Stimulated activated CD8-positive, alpha-beta memory T cell treated with anti-CD3 and anti-CD28 coated beads, Interleukin-7, amount 100 ng/mL, for 24 hours (primary cell): ENCODE measurements at regions not wholly inside any gene's neighbourhood (a gene's known extent, or its start where the extent isn't known, plus 50 kb on each side); places are given as distances from the start of the nearest gene placed in this dataset.
"Not testable (repeated sequence)": the region's sequence is repeated elsewhere in the genome, so short reads cannot be mapped to it uniquely, and the experiment has no call there.

Experiments used
- DNase-seq: peaks from one replicate; pipeline ENCODE4 v3.0.0-alpha.2; 2020; ENCODE audit warnings: low read depth

DNA sequence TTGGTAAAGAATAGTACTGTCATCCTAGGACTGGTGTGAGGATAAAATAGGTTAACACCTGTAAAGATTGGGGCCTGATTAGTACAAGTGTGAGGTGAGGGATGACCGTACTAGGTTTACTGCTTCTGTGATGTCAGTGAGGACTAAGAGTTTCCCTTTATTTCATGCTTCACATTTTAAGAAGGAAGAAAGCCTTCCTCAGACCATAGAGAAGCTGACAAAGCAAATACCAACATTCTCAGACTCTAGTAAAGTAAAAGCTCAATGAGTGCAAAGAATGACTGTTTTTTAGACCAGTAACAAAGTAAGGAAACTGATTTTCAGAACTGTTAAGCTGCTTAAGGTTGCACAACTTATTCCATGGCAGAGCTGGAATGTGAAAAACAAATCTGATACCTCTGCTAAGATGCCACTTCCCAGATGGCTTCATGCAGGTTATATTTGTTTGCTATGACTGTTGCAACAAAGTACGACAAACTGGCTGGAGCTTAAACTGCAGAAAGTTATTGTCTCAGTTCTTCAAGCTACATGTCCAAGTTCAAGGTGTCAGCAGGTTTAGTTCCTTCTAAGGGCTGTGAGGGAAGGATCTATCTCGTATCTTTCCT is 354.9 kb downstream of the RSL24D1 start:
- no peak for DNase-seq

DNA sequence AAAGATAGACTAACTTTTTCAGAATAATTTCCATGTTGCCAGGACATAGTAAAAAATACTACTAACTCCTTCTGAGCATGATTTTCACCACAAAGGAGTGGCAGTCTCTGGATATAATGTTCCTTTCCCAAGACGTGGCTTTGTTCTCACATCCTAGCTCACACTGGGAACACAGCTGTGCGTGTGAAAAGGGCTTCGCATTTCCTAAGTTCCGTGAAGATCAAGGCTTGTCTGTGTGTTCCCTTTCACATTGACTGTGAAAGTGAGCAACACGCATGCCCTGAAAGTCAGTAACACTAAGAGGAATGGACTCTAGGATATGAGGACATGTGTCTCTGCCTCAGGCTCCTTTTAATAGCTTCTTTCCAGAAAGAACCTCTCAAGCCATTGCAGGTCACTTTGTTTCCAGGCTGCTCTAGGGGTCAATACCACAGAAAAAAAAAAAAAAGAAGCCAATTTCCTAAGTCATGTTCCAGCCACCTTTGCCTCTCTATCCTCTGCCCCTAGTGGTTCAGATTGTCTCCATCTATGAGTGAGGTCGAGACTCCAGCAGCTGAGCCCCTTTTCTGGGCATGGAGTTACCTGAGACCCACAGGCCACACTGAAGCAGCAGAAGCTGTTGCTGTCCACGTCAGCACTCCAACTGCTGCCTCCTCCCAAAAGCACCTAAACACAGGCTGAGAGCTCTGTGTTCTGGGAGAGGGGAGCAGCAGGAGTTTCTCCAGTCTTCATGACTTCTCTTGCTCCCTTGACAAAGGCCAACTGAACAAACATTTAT is 355.9 kb downstream of the RSL24D1 start:
- no peak for DNase-seq

DNA sequence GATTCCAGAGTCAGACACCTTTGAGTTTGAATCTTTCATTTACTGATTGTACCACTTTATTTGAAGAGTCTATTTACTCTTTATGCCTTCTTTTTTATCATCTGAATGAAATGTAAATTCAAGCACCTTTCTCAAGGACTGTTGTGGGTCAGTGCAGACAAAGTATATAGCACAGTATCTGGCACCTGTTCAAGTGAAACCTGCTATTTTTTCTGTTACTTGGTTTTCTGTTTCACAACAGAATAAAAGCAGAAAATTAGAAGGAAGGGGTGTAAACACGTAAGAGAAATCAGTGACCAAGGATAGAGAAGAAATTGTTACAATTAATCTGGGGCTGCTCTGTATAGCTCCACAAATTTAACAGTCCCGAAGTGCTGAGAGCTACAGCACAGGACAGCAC is 357.4 kb downstream of the RSL24D1 start:
- DNase-seq: no peak

DNA sequence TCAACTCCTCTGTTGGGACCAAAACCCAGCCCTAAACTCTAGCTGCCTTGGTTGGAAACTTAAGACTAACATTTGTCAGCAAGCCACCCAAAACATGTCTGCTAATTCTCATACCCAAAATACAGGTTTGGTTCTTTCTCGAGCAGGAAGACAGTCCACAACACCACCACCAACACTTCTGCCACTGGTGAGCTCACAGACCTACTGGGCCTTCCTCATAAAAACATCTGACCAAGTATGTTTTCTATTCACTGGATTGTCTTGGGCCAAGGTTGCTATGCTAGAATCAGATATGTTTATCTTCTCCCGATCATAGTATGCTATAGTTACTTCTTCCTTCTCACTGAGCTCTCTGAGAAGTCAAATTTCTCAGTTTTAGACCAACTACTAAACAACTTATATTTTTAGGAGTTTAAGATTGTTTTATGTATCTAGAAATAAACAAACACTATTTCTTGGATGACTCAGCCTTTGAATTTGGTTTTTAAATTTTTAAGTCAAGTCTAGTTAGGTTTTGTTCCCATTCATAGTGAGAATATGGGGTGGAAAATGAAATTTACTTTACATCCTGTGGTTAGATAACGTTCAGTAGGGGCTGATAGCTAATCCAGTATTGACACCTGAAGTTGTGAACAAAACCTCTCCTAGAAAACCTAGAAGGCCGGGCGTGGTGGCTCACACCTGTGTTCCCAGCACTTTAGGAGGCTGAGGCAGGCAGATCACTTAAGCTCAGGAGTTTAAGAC is 360.5 kb downstream of the RSL24D1 start:
- DNase-seq: no peak

DNA sequence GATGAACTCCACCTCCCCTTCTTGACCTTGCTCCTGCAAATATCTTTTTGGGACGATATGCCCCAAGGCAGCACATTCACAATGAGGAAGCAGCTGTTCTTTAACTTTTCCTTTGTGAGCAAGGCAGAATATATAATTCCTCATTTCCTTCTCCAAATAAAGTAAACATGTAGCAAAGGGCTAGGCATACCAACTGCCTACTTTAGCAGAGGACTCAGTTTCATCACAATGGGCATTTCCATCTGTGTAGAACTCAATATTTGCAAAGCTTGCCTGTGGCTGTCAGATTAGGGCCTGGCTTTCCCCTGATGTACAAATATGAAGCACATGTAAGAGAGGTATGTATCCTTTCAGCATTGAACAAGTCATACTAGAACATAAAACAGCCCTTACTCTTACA is 366.9 kb downstream of the RSL24D1 start:
- no peak for DNase-seq

DNA sequence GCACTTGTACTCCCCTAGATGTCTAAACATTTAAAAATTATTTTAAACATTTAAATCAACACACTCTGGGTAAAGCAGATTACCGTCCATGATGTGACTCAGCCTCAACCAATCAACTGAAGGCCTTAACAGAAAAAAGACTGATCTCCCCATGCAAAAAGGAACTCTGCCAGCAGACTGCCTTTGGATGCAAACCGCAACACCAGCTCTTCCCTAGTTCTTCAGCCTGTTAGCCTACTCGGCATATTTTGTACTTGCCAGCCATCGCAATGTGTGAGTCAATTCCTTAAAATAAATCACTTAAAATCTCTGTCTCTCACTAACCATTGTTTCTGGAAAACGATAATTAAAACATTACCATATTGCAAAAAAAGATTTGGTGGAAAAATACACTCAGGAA is 375.9 kb downstream of the RSL24D1 start:
- DNase-seq: no peak

DNA sequence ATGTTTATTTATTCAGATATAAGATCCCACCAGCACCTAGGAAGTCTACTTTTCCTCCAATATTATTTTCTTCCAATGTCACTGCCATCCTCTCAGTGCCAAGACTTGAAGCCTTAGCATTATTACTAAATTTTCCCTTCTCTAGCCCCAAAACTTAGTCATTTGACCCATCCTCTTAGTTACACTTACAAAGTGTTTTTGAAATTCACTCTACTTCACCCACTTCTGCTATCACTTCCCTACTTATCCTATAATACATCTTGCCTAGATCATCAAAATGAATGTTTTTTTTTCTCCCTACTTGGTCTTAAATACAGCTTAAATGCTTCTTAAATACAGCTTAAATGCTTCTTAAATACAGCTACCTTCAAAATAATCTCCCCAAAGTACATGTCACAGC is 376.6 kb downstream of the RSL24D1 start:
- no peak for DNase-seq

DNA sequence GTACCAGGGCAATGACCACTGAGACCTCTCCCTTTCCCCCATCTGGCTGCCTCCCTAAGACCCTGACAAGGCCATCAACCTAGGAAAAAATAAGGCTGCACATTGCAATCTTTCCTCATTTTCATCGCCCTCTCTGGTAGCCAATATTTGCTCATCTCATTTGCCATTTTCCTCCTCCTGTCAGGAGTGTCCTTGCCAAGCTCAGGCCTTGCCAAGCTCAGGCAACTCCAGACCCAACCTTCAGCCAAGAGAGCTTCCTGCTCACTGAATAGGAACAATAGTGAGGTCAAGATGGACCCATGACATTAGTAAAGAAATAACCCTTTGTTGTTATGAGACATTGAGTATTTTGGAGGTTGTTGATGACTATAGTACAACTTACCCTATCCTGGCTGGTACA is 380.3 kb downstream of the RSL24D1 start:
- DNase-seq: no peak

DNA sequence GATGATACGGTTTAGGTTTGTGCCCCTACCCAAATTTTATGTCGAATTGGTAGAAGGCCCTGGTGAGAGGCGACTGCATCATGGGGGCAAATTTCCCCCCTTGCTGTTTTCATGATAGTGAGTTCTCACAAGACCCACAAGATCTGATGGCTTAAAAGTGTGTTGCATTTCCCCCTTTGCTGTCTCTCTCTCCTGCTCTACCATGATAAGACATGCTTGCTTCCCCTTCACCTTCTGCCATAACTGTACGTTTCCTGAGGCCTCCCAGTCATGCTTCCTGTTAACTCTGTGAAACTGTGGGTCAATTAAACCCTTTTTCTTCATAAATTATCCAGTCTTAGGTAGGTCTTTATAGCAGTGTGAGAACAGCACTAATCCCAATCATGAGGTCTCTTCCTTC is 381.2 kb downstream of the RSL24D1 start:
- DNase-seq: no peak

DNA sequence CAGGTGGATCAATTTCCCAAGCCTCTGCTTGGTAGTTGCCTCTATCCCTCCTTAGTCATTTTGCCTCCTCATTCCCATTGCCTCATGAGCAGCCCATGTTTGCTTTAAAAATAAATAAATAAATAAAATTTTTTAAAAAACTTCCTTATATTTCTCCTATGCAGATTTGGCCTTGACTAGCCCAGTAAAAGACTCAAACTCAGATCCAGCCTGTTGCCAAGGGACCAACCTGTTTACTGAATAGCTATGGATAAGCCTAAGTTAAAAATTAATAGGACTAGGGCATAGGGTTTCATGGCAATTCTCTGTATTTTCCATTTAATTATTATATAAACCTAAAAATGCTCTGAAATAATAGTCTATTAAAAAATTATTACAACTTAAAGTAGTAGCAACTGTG is 384.4 kb downstream of the RSL24D1 start:
- no peak for DNase-seq

DNA sequence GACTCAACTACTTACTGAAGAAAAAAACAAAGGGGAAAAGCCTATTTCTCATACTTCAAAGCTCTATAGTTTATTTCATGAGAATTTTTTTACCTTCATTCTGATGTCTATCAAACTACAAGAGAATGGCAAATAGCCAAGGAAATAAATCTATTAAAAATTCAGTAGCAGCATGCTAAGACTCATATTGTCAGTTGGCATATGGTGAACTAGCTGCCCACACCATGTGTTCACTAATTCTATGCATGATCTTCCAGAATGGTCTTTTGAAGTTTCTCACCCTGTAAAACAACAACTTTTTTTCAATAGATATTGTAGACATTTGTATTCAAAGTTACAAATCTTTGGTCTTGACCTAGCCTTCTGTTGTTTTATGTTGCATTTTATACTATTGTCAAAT is 386.2 kb downstream of the RSL24D1 start:
- no peak for DNase-seq

DNA sequence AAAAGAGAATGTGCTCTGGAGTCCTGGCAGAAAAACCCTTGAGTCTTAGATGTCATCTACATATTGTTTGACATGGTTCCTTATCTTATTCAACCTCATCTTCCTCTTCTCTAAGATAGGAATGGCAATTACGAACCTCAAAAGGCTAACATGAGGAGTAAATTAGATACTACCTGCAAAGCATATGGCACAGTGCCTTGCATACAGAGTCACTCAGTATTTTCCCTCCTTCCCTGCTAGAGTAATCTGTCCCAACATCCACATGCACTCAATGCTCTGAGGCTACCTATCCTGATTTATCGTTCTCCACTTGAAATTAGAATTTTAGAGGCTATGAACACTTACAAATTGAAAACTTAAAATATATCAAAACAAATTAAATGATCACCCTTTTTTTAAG is 386.7 kb downstream of the RSL24D1 start:
- no peak for DNase-seq

DNA sequence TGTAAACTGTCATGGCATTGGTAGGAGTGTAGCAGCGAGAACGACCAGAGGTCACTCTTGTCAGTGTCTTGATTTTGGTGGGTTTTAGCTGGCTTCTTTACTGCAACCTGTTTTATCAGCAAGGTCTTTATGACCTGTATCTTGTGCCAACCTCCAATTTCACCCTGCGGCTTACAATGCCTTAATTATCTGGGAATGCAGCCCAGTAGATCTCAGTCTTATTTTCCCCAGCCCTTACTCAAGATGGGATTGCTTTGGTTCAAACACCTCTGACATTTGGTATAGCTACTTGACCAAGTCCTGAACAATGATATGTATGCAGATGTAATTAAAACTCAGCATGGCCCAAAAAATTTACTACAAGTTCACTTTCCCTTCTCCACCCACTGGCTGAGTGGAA is 388.4 kb downstream of the RSL24D1 start:
- no peak for DNase-seq

DNA sequence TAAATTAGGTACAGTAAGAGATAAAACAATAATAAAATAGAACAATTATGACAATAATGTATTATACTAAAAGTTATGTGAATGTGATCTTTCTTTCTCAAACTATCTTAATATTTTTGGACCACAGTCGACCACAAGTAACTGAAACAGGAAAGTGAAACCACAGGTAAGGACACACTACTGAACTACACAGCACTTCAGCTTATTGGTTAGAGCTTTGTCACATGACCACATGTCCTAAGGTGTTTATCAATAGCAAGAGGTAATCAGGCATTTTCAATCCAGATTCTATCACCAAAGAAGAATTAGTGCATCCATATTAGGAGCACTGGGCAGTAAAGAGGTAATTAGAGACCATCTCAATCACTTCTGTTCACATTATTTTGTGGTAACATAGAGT is 392.8 kb downstream of the RSL24D1 start:
- DNase-seq: no peak

DNA sequence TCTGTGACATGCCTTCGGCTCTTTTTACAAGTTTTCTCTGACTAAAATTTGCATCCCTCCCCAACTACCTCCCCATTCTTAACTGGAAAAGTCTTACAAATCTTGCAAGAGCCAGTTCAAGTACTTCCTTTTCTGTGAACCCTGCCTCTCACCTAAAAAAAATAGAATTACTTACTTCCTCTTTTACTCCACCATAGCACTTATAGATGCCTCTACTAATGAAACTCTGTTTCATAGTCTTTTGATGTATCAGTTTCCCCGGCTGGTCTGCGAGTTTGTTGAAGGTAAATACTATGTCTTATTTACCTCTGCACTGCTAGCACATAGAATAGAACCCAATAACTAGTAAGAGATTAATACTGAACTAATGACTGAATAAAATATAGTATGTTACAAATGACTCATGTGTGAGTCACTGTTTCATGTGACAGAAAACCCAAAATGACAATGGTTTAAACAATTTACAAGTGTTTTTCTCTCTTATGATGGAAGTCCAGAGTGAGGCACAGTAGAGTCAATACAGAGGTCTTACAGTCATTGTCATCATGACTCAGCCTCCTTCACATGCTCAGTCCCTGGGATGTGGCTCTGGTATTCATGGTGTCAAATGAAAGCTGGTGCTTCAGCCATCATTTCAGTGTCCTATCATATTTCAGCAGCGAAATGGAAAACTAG is 393.5 kb downstream of the RSL24D1 start:
- DNase-seq: no peak

DNA sequence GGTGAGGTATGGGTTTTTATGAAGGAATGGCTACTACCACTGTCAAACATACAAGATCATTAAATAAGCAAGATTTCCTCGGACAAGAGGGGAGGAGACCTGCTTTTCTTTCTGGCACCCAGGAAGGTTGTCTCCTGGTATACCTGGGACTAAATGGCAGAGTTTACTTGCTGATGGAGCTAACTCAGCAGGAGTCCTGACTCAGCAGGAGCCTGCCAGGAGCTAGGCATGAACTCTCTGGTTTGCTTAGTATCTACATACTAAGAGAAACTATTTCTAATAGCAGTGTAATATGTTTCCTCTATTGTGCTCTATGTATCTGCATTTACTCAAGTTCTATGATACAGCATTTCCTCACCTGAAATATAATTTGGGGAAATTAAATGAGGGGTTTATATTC is 404.2 kb downstream of the RSL24D1 start:
- DNase-seq: no peak

DNA sequence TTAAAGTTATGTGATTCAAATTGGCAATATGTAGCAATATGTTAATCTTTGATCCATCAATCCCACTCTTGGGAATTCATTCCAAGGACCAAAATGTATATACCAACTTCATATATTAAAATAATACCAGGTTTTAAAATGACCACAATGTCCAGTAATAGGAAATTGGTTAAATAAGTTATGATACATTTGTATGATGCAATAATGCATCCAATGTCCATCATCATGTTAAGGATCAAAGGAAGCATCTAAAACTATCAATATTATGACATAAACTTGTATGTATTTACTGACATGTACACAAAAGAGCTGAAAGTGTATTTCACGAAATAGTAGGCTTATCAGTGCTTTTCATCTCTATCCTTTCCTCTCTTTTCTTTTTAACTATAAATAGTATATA is 406.0 kb downstream of the RSL24D1 start:
- DNase-seq: no peak

DNA sequence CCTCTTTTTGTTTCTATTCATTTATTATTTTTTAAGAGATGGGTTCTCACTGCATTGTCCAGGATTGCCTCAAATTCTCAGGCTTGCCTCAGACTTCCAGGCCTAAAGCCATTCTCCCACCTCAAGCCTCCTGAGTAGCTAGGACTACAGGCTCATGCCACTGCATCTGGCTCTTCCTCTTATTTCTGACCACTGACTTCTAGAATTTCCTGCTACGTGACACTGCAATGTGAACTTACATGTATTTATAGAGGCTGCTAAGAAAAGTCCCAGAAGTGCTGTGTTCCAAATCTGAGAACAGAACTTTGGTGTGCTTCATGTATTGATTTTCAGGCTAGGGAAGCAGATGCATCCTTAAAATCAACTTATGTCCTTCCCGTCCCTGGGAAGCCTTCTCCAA is 407.4 kb downstream of the RSL24D1 start:
- no peak for DNase-seq

DNA sequence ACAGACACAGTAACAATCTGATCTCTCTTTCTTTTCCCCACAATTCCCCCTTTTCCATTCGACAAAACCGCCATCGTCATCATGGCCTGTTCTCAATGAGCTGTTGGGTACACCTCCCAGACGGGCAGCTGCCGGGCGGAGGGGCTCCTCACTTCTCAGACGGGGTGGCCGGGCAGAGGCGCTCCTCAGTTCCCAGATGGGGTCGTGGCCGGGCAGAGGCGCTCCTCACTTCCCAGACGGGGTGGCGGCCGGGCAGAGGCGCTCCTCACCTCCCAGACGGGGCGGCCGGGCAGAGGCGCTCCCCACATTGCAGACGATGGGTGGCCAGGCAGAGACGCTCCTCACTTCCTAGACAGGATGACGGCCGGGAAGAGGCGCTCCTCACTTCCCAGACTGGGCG is 415.5 kb downstream of the RSL24D1 start:
- DNase-seq: not testable (repeated sequence)

DNA sequence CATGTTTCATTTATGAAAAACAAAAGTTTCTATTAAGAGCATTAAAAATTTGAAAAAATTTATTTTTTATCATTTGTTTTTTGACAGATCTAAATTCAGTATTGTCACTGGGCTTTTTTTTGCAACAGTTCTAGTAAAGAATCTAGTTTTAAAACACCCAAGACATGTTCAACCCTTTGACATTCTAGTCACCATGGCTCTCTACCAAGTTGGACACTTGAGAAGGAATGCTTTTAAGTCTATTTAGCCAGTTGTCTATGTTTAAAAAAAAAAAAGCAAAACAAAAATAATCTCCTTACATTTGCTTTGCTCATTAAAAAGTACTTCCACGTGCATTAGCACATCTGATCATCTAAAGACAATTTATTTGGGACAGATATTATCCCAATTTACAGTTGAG is 417.5 kb downstream of the RSL24D1 start:
- no peak for DNase-seq

DNA sequence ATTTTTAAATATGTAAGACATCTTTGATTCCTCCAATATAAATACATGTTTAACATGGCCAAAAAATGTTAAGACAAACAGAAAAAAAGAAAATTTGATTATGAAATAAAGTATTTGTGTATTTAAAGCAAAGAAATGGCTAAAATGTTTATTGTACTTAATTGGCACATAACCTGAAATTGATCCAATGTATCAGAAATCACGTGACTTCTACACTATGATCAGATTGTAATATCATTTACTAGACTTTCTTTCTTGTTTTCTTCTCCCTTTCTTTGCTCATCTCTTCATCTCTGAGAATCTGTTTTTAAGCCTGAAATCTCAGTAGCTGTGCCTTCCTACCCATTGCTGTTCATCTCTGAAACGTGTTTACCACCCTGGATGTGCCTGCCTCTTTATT is 420.3 kb downstream of the RSL24D1 start:
- no peak for DNase-seq

DNA sequence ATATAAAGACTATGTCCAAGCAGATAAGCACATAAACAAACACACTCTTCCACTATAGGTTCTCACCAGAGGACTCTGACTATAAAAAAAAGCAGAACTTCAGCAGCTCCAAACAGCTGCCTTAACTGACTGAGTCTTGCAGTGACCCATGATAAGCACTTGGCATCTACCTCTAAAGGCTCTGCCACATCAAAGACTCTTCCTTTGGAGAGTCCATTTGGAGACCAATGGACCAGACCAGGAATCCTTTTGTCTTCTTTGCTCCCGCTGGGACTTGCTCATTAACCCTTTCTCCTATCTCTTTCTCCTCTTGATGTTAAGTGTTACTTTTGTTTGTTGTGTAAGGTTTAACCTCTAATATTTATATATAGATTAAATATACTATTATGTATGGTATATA is 424.1 kb downstream of the RSL24D1 start:
- DNase-seq: no peak

DNA sequence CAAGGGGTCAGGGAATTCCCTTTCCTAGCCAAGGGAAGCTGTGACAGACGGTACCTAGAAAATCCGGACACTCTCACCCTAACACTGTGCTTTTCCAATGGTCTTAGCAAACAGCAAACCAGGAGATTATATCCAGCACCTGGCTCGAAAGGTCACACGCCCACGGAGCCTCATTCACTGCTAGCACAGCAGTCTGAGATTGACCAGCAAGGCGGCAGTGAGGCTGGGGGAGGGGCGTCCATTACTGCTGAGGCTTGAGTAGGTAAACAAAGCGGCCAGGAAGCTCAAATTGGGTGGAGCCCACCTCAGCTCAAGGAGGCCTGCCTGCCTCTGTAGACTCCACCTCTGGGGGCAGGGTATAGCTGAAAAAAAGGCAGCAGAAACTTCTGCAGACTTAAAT is 447.3 kb downstream of the RSL24D1 start:
- DNase-seq: not testable (repeated sequence)
